D721Med (cell line): ENCODE measurements at regions not wholly inside any gene's neighbourhood (a gene's known extent, or its start where the extent isn't known, plus 50 kb on each side); places are given as distances from the start of the nearest gene placed in this dataset.
A peak's percentile ranks its signal among the peaks of the same experiment; 100 is the strongest.

ENCODE experiments used
- DNase-seq: peaks from one replicate; pipeline ENCODE4 v3.0.0; 2011; ENCODE audit warnings: low spot score; ENCODE audit not compliant: insufficient read length
- FAIRE-seq: peaks from 2 replicates; lab custom pipeline; 2011; peaks lifted over from hg19 to GRCh38; lab: Jason Lieb, UNC
- TF ChIP-seq, protein P1 (sequence below): IDR thresholded peaks from 2 replicates; pipeline ENCODE4 v1.5.1; 2012; ENCODE audit warnings: mild to moderate bottlenecking, control low read depth; ENCODE audit not compliant: insufficient read depth; ENCODE audit errors: missing control alignments

DNA sequence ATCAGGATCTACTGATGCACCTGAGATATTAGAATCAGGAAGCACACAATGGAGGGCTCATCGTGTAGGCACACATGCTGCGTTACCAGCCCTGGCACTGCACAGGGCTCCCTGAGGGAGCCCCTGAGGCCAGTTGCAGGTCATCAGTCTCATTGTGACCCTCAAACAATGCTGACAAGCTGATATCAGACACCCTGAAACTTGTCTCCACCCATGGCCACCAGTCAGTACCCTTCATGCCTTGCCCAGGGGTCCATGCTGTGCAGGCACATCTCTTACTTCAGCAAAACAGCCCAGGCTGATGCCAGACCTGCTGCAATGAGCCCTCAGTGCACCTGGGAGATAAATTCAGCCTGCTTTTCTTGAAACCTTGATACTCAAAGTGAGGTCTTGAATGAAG is 59.5 kb upstream of the SLC6A11 start:
- DNase-seq, result no peak
- FAIRE-seq, result no peak
- TF ChIP-seq, protein P1, sequence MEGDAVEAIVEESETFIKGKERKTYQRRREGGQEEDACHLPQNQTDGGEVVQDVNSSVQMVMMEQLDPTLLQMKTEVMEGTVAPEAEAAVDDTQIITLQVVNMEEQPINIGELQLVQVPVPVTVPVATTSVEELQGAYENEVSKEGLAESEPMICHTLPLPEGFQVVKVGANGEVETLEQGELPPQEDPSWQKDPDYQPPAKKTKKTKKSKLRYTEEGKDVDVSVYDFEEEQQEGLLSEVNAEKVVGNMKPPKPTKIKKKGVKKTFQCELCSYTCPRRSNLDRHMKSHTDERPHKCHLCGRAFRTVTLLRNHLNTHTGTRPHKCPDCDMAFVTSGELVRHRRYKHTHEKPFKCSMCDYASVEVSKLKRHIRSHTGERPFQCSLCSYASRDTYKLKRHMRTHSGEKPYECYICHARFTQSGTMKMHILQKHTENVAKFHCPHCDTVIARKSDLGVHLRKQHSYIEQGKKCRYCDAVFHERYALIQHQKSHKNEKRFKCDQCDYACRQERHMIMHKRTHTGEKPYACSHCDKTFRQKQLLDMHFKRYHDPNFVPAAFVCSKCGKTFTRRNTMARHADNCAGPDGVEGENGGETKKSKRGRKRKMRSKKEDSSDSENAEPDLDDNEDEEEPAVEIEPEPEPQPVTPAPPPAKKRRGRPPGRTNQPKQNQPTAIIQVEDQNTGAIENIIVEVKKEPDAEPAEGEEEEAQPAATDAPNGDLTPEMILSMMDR, result no peak

DNA sequence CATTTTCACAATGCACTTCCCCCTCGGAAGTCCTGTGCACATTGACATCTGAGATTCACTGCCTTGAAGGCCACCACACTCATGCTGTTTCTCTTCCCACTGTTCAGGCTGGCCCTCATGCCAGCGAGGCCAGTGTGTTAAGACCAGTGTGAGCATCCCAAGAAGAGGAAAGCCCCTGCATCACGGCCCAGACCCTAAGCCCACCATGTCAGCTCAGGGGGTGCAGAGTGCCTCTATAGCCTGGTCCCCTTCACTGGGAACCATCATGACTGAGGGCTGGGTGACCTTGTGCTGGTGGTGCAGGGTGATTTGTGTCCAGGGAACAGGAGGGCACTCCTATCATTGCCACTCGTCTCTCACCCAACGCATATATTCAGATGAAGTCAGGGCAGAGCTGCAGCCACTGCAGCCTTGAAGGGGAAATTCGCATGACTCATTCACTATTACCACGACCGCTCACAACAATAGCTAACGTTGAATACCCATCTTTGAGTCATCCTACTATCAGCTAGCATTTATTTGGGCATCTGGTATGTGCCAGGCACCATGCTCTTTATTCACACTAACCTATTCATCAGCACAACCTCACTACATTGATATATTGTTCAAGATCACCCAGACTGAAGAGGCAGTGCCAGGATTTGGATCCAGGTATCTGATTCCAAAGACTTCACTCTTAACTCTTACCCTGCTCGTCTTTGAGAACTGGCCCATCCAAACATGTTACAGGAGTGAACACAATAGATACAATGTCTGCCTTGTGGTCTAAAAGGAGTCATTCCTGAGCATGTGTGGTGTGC is 58.8 kb upstream of the SLC6A11 start:
- TF ChIP-seq, protein P1, result no peak
- DNase-seq (no peak), FAIRE-seq (no peak)

DNA sequence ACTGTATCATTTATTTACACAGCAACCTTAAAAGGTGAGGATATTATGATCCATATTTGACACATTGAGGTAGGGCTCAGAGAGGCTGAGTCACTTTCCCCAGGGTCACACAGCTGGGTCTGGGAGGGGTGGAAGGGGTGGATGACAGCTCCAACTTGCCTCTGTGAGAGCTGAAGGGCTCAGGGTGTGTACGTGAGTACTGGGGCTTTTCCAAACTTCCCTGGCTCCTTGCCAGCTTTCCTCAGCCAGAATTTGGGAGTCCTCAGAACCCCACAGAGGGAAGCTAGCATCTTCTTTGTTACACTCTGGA is 58.3 kb upstream of the SLC6A11 start:
- TF ChIP-seq, protein P1, result no peak
- FAIRE-seq, result no peak
- DNase-seq, result no peak

DNA sequence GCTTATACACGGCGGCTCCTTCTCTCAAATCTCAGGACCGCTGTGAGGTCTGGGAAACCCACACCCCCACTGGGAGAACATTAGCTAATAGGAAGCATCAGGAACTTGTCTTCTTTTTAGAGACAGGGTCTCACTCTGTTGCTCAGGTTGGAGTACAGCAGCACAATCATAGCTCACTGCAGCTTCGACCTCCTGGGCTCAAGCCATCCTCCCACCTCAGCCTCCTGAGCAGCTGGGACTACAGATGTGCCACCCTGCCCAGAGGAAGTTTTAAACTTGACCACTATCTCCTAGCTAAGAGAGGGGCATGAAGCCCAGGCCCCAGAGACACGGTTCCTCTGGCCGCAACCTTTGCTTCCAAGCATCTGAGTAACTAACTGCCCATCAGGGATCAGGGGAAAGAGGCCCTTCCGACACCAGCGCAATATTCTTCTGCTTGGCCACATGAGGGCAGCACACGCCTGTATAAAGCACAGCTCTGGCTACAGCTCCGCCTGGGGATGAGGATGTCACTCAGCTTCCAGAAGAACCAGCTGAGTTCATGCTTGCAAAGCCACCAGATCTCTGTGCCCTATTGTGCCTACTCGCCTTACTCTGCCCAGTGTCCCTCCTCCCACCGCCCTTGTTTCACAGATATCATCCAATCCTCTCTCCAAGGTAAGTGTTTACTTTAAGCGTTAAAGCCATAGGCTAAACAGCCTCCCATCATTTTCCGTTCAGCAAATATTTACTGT is 57.6 kb upstream of the SLC6A11 start:
- peak; percentile 73 for DNase-seq
- FAIRE-seq, result peak; percentile 60
- TF ChIP-seq, protein P1, result peak; percentile 91

DNA sequence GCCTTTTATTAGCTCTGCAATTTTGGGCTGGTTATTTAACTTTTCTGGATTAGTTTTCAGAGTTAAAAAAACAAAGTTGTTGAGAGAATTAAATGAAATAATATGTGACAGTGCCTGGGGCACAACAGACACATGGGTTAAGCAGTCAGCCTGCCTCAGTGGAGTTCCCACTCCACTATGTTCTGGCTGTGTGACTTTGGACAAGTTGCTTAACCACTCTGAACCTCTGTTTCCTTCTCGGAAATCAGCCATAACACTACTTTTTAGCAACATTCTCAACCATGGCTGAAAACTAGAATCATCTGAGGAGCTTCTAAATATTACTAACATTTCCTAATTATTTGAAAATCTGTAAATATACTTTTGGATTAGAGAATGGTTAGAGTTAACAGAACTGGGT is 56.5 kb upstream of the SLC6A11 start:
- TF ChIP-seq, protein P1, result no peak
- FAIRE-seq, result no peak
- no peak for DNase-seq

DNA sequence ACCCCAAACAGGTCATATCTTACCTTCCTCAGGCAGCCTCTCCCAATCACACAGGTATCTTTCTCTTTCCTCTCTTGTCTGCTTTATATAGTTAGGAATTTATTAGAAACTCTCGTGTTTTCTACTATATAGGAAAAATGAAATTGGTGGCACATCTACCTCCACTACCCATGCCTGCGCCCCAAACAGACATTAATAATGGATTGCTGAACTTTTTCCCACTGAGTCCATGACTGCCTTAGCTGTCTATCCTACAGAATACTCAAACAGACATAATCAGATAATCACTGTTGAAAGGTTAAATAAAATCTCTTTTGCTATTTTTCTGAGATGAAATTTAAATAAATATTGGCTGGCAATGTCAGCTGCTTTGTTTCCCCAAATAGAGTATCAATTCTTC is 55.8 kb upstream of the SLC6A11 start:
- DNase-seq (no peak), FAIRE-seq (no peak)
- TF ChIP-seq, protein P1, result no peak

DNA sequence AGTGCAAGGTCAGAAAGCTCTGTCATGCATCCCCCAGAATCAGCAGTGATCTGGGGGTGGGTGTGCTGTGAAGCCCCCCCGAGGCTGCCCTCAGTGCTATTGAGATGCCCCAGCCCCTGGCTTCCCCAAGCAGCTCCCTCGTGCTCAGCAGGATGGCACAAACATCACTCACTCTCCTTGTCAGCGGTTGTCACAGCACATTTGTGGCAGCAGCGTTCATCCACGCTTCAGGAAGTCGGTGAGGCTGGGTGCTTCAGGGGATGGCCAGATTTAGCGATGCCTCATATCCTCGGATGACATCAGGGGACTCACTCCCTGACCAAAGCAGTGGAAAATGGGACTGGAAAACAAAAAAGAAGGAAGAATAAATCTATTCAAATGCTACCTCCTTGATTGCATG is 54.4 kb upstream of the SLC6A11 start:
- TF ChIP-seq, protein P1, result no peak
- DNase-seq (no peak), FAIRE-seq (no peak)
